Calu3 (cell line): ENCODE measurements at regions not wholly inside any gene's neighbourhood (a gene's known extent, or its start where the extent isn't known, plus 50 kb on each side); places are given as distances from the start of the nearest gene placed in this dataset.

Source experiments
- BruUV-seq: library from RNA; stranded (reverse); fragments of 400-500 nt; replicated peaks from 2 replicates; lab custom pipeline; 2021; lab: Mats Ljungman, UMichigan
- CTCF ChIA-PET: fragments of 300-600 bp; sonication (Branson Sonifier 250); formaldehyde crosslinking; loops from one replicate; lab custom pipeline; 2022; ENCODE audit warnings: antibody characterized with exemption; lab: Charles Lee
- DNase-seq: peaks from one replicate; pipeline ENCODE4 v3.0.0; 2022
- H3K27ac Mint-ChIP-seq: one replicate; pipeline ENCODE4 v1.8.0; 2022; ENCODE audit warnings: mixed read lengths; ENCODE audit not compliant: unreplicated experiment
- H3K27me3 Mint-ChIP-seq: one replicate; pipeline ENCODE4 v1.8.0; 2022; ENCODE audit warnings: mixed read lengths; ENCODE audit not compliant: unreplicated experiment
- H3K36me3 Mint-ChIP-seq: one replicate; pipeline ENCODE4 v1.8.0; 2022; ENCODE audit warnings: mild to moderate bottlenecking, moderate library complexity, mixed read lengths; ENCODE audit not compliant: insufficient read depth, unreplicated experiment
- H3K4me1 Mint-ChIP-seq: one replicate; pipeline ENCODE4 v1.8.0; 2022; ENCODE audit warnings: mild to moderate bottlenecking, low read depth, mixed read lengths; ENCODE audit not compliant: unreplicated experiment
- H3K4me3 Mint-ChIP-seq: one replicate; pipeline ENCODE4 v1.8.0; 2022; ENCODE audit warnings: mild to moderate bottlenecking, low read depth, moderate library complexity, mixed read lengths; ENCODE audit not compliant: unreplicated experiment
- H3K9me3 Mint-ChIP-seq: one replicate; pipeline ENCODE4 v1.8.0; 2022; ENCODE audit warnings: low read depth, mixed read lengths; ENCODE audit not compliant: unreplicated experiment
- intact Hi-C: fragments of 100-400 bp; cut with micrococcal nuclease; formaldehyde crosslinking; loops from one replicate; pipeline ENCODE4 v1.10.0; 2022; ENCODE audit not compliant: unreplicated experiment
- TF ChIP-seq, protein P1 (sequence below): fragments of 200-600 bp; IDR thresholded peaks from one replicate; pipeline ENCODE4 v1.8.0; 2022; ENCODE audit warnings: antibody characterized with exemption; ENCODE audit not compliant: unreplicated experiment

DNA sequence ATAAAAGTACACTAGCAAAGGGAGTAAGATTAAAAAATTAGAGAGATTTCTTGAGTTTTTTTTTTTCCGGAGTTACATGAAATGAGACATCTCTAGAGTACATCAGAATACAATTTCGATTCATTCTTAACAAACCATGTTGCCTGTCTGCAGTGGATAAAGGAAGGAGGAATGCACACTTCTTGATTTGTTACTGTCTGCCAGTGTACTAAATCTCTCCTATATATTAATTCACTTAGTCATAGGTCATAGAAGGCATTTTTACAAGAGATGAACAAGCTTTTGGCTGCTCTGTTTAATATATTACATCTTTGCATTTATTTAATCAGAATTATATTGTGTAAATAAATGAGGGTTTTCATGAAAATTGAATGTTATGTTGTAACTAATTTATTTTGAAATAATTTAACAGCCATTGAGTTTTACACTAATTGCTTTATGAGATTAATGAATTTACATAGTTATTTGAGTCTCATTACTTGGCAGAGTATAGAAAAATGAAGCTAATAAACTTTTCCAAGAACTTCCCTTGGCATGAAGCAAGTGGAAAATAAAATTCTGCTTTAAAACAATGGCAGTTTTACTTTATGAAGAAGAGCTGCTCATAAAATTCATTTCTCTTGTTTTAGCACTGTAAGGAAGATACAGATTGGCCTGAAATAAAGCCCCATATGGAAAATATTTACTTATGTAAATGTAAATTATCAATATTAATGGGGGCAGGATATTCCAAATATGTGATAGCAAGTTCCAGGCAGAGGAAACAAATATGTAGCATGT lies 1284.7 kb downstream of the BRINP3 start:
- Mint-ChIP-seq H3K36me3 (no peaks in the 10 kb centered on the region), H3K4me1 (no peaks in the 10 kb centered on the region), H3K27me3 (no peaks in the 10 kb centered on the region), H3K4me3 (no peak overlapping the region), H3K27ac (no peak overlapping the region), H3K9me3 (no peaks in the 10 kb centered on the region)
- no peak for DNase-seq
- CTCF ChIA-PET: no interaction called here
- no TSS peak for BruUV-seq
- intact Hi-C loops: no loop called here
- TF ChIP-seq, protein P1, sequence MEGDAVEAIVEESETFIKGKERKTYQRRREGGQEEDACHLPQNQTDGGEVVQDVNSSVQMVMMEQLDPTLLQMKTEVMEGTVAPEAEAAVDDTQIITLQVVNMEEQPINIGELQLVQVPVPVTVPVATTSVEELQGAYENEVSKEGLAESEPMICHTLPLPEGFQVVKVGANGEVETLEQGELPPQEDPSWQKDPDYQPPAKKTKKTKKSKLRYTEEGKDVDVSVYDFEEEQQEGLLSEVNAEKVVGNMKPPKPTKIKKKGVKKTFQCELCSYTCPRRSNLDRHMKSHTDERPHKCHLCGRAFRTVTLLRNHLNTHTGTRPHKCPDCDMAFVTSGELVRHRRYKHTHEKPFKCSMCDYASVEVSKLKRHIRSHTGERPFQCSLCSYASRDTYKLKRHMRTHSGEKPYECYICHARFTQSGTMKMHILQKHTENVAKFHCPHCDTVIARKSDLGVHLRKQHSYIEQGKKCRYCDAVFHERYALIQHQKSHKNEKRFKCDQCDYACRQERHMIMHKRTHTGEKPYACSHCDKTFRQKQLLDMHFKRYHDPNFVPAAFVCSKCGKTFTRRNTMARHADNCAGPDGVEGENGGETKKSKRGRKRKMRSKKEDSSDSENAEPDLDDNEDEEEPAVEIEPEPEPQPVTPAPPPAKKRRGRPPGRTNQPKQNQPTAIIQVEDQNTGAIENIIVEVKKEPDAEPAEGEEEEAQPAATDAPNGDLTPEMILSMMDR: no peak

DNA sequence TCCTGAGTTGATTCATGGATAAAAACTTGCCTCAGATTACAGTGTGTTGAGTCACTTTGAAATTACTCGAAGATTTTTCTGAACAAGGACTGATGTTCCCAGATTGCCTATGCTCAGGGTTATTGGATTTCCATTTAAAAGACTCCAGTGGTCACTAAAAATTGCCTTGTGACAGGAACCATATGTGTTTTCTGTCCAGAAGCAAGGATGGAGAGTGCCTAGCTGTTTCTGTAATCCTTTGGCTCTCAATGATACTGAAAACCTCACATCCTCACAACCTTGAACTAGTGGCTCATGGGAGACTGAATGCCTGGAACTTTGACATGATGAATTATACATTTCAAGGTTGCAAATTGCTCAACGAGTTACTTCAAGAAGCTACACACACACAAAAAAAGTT lies 1271.8 kb downstream of the BRINP3 start:
- BruUV-seq: no TSS peak
- CTCF ChIA-PET: interaction anchor here (1.1 kb wide), 1 partner anchor 17 kb away, joined by 4 read pairs; no protein-coding TSS in a partner anchor
- Mint-ChIP-seq H3K4me3 (no peak overlapping the region), H3K36me3 (no peaks in the 10 kb centered on the region), H3K27ac (no peak overlapping the region), H3K4me1 (peaks cover 8% of the 10 kb centered on the region), H3K9me3 (peaks cover 3% of the 10 kb centered on the region), H3K27me3 (no peaks in the 10 kb centered on the region)
- DNase-seq: no peak
- TF ChIP-seq, protein P1: no peak
- intact Hi-C loops: no loop called here

DNA sequence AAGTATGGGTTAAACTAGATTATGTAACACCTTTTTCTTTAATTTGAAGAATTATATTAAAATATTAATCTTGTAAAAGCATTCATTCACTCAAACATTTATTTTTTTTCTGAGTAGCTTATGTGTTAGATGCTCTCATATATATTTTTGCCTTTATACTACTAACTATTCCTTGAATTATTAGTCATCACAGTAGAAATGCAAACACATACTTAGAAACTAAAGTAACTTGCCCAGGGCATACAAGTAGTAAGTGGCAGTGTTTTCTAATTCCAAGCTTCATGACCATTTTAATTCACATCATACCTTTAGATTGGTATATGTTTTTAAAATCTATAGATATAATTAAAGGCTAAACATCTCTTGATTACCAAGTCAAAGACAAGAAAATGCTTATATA lies 1271.0 kb downstream of the BRINP3 start:
- TF ChIP-seq, protein P1: no peak
- H3K36me3 Mint-ChIP-seq: no peaks in the 10 kb centered on the region
- no peak for DNase-seq

DNA sequence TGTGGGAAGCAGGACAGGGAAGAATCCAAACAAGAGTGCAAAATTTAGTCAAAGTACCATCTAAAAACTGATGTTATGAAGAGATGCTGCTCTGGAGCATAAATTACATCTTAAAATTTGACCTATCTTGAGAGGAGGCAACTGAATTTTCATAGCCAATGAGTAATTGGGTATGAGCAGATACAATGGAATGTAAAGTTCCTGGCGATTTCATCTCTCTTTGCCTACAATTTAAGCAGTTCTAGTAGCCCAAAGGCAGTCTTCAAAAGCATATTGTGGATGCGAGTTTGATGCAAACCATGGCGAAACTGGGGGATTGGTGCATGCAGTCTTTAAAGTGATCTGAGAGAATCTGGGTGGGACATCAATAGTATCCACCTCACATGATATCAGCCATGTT lies 1265.9 kb downstream of the BRINP3 start:
- Mint-ChIP-seq H3K9me3 (peaks cover 3% of the 10 kb centered on the region), H3K27me3 (no peaks in the 10 kb centered on the region), H3K4me1 (peaks cover 6% of the 10 kb centered on the region), H3K4me3 (no peak overlapping the region), H3K36me3 (no peaks in the 10 kb centered on the region), H3K27ac (no peak overlapping the region)
- DNase-seq: no peak
- CTCF ChIA-PET: no interaction called here
- intact Hi-C loops: no loop called here
- no TSS peak for BruUV-seq
- TF ChIP-seq, protein P1: no peak

More for the DNA sequence above, 1271.0 kb downstream of the BRINP3 start:
- Mint-ChIP-seq H3K9me3 (peaks cover 3% of the 10 kb centered on the region), H3K4me1 (peaks cover 8% of the 10 kb centered on the region), H3K27ac (no peak overlapping the region), H3K27me3 (no peaks in the 10 kb centered on the region), H3K4me3 (no peak overlapping the region)
- BruUV-seq: no TSS peak
- CTCF ChIA-PET: interaction anchor here (1.1 kb wide), 1 partner anchor 18 kb away, joined by 4 read pairs; no protein-coding TSS in a partner anchor
- intact Hi-C loops: no loop called here
